GM13977 (cell line): ENCODE measurements at regions not wholly inside any gene's neighbourhood (a gene's known extent, or its start where the extent isn't known, plus 50 kb on each side); places are given as distances from the start of the nearest gene placed in this dataset.

Source experiments
- DNase-seq: peaks from one replicate; pipeline ENCODE4 v3.0.0; 2012; ENCODE audit warnings: low spot score
- CTCF ChIP-seq: IDR thresholded peaks from 2 replicates; pipeline ENCODE4 v1.5.1; 2012; ENCODE audit warnings: mild to moderate bottlenecking, control low read depth; ENCODE audit not compliant: insufficient read depth; ENCODE audit errors: extremely low read depth, missing control alignments
- in situ Hi-C: fragments of 300-500 bp; cut with MboI; formaldehyde crosslinking; loops from one replicate; pipeline ENCODE4 v1.12.0; 2022; ENCODE audit warnings: low sequenced_read_pairs, low pct_unique_long_range_greater_than_20kb, mixed read lengths, inconsistent platforms; ENCODE audit not compliant: unreplicated experiment

GRCh38 chr10:76727038-76727437 lies 910.6 kb downstream of the KCNMA1 start:
- in situ Hi-C loops = no loop called here
- no peak for DNase-seq
- no peak for TF ChIP-seq CTCF

- in situ Hi-C loops = no loop called here
- TF ChIP-seq CTCF = no peak
These were observed 913.8 kb downstream of the KCNMA1 start for GRCh38 chr10:76723844-76724243.

GRCh38 chr10:76721891-76722505 lies 915.6 kb downstream of the KCNMA1 start:
- TF ChIP-seq CTCF = no peak
- in situ Hi-C loops = no loop called here
- DNase-seq = no peak

More at GRCh38 chr10:76723844-76724243, 913.8 kb downstream of the KCNMA1 start:
- DNase-seq = no peak

- no peak for TF ChIP-seq CTCF
- in situ Hi-C loops = no loop called here
- DNase-seq = no peak
These were observed 918.6 kb downstream of the KCNMA1 start for GRCh38 chr10:76719006-76719405.

GRCh38 chr10:76717141-76717540 lies 920.5 kb downstream of the KCNMA1 start:
- DNase-seq = no peak
- no peak for TF ChIP-seq CTCF
- in situ Hi-C loops = no loop called here

- in situ Hi-C loops = no loop called here
- no peak for TF ChIP-seq CTCF
- DNase-seq = no peak
These were observed 926.2 kb downstream of the KCNMA1 start for GRCh38 chr10:76711222-76711997.
